Stimulated activated CD4-positive, alpha-beta T cell treated with anti-CD3 and anti-CD28 coated beads, Interleukin-15, amount 100 ng/mL, for 24 hours (primary cell): ENCODE measurements at regions not wholly inside any gene's neighbourhood (a gene's known extent, or its start where the extent isn't known, plus 50 kb on each side); places are given as distances from the start of the nearest gene placed in this dataset.

Experiments used
- DNase-seq: peaks from one replicate; pipeline ENCODE4 v3.0.0-alpha.2; 2020

GRCh38 chr15:67992834-67993233, 61.3 kb upstream of the PIAS1 start:
- no peak for DNase-seq

- no peak for DNase-seq
Measured at GRCh38 chr15:67997996-67998395, 56.1 kb upstream of the PIAS1 start.

GRCh38 chr15:67998599-67999133, 55.4 kb upstream of the PIAS1 start:
- no peak for DNase-seq

- no peak for DNase-seq
Measured at GRCh38 chr15:67999320-68000100, 54.6 kb upstream of the PIAS1 start.

- no peak for DNase-seq
Measured at GRCh38 chr15:68000754-68001153, 53.4 kb upstream of the PIAS1 start.

GRCh38 chr15:68001811-68002210, 52.3 kb upstream of the PIAS1 start:
- no peak for DNase-seq

GRCh38 chr15:68003297-68003696, 50.8 kb upstream of the PIAS1 start:
- DNase-seq = no peak
